ENCODE measurements at regions not wholly inside any gene's neighbourhood (a gene's known extent, or its start where the extent isn't known, plus 50 kb on each side); places are given as distances from the start of the nearest gene placed in this dataset.
"Not testable (repeated sequence)": the region's sequence is repeated elsewhere in the genome, so short reads cannot be mapped to it uniquely, and the experiment has no call there.

- no peak for DNase-seq
These were observed 134.1 kb downstream of the RHOU start for GRCh38 chr1:228869312-228869824.

DNA sequence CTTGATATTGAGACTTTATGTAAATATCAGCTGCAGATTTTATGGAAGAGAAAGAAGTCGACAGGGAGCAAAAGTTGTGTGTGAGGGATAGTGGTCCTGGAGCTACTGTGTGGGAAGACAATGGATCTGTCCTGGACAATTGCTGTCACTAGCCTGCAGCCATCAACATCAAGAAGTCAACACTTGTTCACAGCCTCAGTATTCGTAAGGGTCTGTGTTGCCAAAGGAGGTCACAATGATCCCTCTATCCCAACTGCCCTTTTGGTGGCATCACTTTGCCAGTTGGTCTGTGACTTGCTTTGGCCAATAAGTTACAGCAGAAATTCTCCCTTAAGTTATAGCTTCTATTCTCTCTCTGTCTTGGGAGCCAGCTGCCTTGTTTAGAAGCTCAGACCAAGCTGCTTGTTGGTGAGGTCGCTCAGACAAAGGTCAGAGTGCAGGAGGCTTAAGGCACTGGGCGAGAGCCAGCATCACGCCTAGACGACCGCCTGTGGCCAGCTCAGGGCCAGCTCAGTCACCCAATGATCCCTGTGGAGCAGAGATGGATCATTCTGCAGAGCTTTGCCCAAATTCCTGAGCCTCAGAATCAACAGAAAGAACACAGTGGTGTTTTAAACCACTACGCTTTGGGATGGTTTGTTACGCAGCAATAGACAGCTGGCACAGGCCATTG lies 134.9 kb downstream of the RHOU start:
- no peak for DNase-seq

- peak; percentile 69 for DNase-seq
These were observed 136.2 kb downstream of the RHOU start for GRCh38 chr1:228871314-228872061.

- no peak for DNase-seq
These were observed 136.8 kb downstream of the RHOU start for GRCh38 chr1:228872080-228872479.

- no peak for DNase-seq
These were observed 138.4 kb downstream of the RHOU start for GRCh38 chr1:228873709-228874108.

DNA sequence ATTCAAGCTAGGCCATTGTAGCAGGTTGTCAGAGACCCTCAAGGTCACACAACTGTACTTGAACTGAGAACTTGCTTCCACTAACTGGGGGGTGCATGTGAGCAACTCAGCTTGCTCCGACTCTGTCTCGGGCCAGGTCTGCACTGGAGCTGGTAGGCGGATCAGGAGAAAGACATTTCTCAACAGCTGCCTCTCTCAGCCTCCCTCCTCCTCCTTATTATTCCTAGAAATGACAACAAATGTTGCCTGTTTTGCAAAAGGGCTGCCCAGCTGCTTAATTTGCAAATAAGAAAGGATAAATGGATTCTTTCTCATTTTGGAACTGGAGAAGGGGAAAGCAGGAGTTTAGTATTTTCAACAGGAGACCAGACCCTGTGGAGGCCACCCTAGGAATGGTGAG lies 140.5 kb downstream of the RHOU start:
- DNase-seq = no peak

GRCh38 chr1:228876187-228876586 lies 140.9 kb downstream of the RHOU start:
- DNase-seq = no peak

- DNase-seq = no peak
These were observed 143.9 kb downstream of the RHOU start for GRCh38 chr1:228879164-228879563.

DNA sequence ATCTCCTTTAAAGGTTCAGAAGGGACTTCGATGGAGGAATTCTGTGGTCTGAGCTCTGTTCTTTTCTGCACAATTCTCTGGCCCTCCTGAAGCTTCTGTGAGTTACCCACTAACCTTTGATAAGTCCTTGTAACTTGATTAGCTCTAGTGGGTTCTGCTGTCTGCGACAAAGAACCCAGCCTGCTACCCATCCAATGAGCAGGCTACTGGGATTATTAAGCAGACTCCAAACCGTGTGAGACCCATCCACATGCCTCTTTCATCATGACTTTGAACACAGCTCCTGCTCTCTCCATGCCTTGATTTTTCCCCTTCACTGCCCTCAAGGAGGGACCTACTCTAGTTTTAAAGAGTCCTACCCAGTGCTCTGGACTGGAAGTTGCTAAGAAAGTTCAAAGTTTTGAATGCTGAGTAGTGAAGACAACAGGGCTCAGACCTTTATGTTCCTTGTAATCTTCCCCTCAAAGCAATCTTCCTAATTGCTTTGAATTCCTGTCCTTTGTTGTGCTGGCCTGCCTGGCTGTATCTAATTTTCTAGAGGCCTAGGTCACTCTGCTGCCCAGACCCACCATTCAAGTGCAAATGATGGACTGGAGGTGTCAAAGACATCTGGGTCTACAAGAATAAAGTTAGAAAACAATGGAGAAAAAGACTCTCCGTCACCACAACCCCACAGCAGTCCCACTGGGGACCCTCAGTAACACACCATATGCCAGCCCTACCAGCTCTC lies 146.9 kb downstream of the RHOU start:
- no peak for DNase-seq

DNA sequence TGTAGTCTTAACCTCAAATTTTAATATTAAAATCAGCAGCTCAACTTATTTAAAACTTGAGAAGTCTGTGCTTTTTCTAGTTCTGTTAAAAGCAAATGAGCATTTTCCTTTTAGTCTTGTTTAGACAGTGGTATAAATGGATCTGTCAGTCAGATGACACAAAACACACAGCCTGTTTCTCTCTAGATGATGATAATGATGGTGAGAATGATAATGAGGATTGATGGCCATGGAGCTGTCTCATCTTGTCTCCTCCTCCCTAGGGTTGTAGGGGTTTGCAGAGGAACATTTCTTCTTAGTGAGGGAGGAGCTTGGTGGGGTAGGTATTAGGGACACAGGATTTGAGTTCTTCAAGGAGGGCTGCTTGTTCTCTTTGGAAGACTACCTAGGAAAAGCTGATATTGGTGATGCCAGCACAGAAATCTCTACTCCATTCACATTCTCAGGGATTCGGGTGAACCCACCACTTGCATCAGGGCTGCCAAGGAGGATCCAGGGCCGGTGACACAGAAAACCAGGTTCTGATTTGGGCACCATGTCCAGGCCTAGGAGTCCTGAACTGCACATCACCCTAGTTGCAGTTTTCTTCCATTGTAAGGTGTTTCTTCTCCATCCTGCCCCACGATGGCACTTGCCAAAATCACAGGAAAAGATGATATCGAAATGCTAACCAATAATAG lies 147.6 kb downstream of the RHOU start:
- DNase-seq = no peak

DNA sequence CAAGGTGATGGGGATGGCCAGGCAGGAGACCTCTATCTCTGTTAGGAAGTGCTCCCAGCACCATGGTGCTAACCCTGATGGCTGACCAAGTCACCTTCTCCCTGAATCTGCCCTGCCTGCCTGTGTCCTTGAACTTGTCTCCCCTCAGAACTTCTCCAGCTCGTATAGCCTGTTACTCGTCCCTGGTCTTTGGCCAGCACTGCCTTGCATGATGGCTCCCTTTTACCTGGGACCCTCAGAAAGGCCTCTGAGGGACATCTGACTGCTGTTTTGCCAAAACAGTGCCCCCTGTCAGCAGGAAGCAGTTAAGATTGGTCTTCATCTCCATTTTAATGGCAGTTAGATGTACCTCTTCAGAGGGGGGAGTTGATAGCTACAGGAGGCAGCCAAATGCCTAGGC lies 148.3 kb downstream of the RHOU start:
- DNase-seq = no peak

DNA sequence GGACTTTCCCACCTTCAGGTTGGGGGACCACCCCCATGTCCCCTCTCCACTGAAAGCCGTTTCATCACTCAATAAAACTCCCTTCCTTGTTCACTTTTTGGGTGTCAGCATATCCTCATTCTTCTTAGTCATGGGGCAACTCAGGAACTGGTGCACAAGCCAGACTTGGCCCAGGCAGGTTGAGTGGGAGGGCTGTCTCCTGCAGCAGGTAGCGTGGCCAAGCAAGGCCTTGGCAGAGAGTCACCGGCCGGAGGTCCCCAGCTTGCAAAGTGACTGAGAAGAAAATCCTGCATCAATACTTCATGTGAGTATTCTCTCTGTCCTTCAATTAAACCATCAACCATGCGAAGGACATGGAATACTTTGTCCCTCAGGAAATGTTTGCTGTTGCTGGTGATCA lies 148.9 kb downstream of the RHOU start:
- no peak for DNase-seq

- no peak for DNase-seq
These were observed 149.6 kb downstream of the RHOU start for GRCh38 chr1:228884615-228885566.

- no peak for DNase-seq
These were observed 150.6 kb downstream of the RHOU start for GRCh38 chr1:228885845-228886244.

GRCh38 chr1:228887101-228887500 lies 151.8 kb downstream of the RHOU start:
- no peak for DNase-seq

GRCh38 chr1:228887960-228888359 lies 152.7 kb downstream of the RHOU start:
- DNase-seq = no peak

DNA sequence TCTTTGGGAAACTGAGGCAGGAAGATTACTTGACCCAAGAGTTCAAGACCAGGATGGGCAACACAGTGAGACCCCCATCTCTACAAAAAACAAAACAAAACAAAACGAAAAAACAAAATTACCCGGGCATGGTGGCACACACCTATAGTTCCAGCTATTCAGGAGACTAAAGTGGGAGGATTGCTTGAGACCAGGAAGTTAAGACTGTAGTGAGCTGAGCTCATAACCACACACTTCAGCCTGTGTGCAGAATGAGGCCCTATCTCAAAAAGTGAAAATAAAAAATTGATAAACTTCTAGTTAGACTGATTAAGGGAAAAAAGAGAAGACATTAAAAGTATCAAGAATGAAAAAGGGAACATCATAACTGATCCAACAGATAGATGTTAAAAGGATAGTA lies 154.0 kb downstream of the RHOU start:
- DNase-seq = no peak

DNA sequence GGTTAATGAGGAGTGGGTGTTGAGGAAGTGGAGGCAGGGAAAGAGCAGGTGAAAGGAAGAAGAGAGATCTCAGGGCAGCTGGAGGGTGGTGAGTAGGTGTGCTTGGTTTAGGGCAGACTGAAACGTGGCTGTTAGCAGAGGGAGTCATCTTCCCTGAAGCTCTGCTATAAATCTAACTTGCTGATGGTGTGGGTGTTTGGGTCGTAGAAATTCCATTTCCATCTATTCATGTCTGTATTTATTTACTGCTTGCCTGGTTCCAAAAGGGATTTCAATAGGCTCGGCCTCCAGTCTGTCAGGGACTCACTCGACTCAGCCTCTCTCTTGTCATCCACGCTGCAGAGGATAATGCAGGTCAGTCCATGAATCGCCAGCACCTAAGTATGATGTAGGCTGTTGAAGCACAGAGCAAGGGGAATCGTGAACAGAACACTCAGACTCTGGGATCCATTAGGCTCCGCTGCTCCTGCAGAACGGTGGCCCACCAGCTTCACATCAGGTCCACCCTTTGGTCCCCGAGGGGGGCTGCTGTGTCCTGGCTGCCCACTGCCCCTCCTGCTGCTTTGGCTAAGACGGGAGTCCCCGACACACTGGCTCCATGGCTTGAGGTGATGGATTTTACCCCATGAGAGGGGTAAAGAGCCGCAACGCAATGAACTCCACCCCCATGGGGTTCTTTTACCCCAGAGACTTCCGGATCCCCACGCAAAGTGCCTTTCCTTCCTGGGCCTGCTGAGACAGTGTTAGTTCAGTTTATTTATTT lies 156.2 kb downstream of the RHOU start:
- no peak for DNase-seq

DNA sequence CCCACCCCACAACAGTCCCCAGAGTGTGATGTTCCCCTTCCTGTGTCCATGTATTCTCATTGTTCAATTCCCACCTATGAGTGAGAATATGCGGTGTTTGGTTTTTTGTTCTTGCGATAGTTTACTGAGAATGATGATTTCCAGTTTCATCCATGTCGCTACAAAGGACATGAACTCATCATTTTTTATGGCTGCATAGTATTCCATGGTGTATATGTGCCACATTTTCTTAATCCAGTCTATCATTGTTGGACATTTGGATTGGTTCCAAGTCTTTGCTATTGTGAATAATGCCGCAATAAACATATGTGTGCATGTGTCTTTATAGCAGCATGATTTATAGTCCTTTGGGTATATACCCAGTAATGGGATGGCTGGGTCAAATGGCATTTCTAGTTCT lies 156.9 kb downstream of the RHOU start:
- DNase-seq = not testable (repeated sequence)

- no peak for DNase-seq
These were observed 159.2 kb downstream of the RHOU start for GRCh38 chr1:228894442-228894989.

- no peak for DNase-seq
These were observed 162.6 kb downstream of the RHOU start for GRCh38 chr1:228897901-228898300.
